Spinal cord (tissue), 9 donors: ENCODE measurements at regions not wholly inside any gene's neighbourhood (a gene's known extent, or its start where the extent isn't known, plus 50 kb on each side); places are given as distances from the start of the nearest gene placed in this dataset.
A peak's percentile ranks its signal among the peaks of the same experiment; 100 is the strongest.
"Not testable (repeated sequence)": the region's sequence is repeated elsewhere in the genome, so short reads cannot be mapped to it uniquely, and the experiment has no call there.

ENCODE experiments used
- DNase-seq, 6 donors: peaks; one replicate each; pipeline versions ENCODE4 v3.0.0 to v3.0.0-alpha.2; 2013 to 2015; ENCODE audit warnings: low spot score in 6 of 6, low read depth in 4 of 6
- H3K27ac ChIP-seq: one replicate; pipeline ENCODE4 v1.5.1; 2013; ENCODE audit warnings: low read depth, low read length, control low read depth
- H3K27me3 ChIP-seq: one replicate; pipeline ENCODE4 v1.6.1; 2013; ENCODE audit warnings: low read length; ENCODE audit not compliant: control insufficient read depth, insufficient read depth
- H3K36me3 ChIP-seq: one replicate; pipeline ENCODE4 v1.6.1; 2013; ENCODE audit warnings: low read length; ENCODE audit not compliant: control insufficient read depth, insufficient read depth
- H3K4me1 ChIP-seq: one replicate; pipeline ENCODE4 v1.6.1; 2013; ENCODE audit warnings: low read length; ENCODE audit not compliant: control insufficient read depth, insufficient read depth
- H3K4me3 ChIP-seq: one replicate; pipeline ENCODE4 v1.5.1; 2013; ENCODE audit warnings: low read depth, low read length, control low read depth
- H3K9me3 ChIP-seq: one replicate; pipeline ENCODE4 v1.6.1; 2013; ENCODE audit warnings: low read length; ENCODE audit not compliant: control insufficient read depth, insufficient read depth
- WGBS: methylation state at CpG from one replicate; pipeline ENCODE4 v1.1.5; 2013; ENCODE audit warnings: missing lambda C conversion rate; ENCODE audit not compliant: insufficient coverage; 5-methylcytosine and 5-hydroxymethylcytosine counted together
- donor health status: healthy.

- Histone ChIP-seq H3K4me1 (no peaks in the 10 kb centered on the region), H3K36me3 (no peaks in the 10 kb centered on the region), H3K4me3 (no peak overlapping the region), H3K27ac (no peak overlapping the region), H3K9me3 (no peaks in the 10 kb centered on the region), H3K27me3 (no peaks in the 10 kb centered on the region)
- WGBS = 100% methylated on average over 1 of the region's 2 CpGs
- DNase-seq = no peak
Observed at GRCh38 chr4:165548702-165549101, 169.9 kb downstream of the CPE start.

GRCh38 chr4:165553221-165553810 is 174.5 kb downstream of the CPE start:
- Histone ChIP-seq H3K4me1 (no peaks in the 10 kb centered on the region), H3K27me3 (no peaks in the 10 kb centered on the region), H3K4me3 (no peak overlapping the region), H3K27ac (no peak overlapping the region), H3K9me3 (no peaks in the 10 kb centered on the region), H3K36me3 (no peaks in the 10 kb centered on the region)
- WGBS = no CpG with 5 or more reads among the region's 2 CpGs
- no peak for DNase-seq

DNA sequence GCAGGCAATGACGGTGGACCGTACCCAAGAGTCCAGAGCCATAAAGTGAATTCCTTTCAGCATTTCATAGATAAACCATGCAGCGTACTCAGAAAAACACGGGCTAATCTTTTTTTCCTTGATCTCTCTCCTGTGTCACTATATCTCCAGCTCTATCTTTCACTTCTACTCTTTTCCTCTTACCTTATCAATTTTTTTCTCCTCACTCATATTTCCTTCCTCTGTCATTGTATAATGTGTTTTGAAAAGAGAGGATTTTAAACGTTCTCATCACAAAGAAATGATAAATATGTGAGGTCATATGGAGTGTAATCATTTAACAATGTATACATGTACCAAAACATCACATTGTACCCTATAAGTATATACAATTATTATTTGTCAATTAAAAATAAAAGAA is 176.5 kb downstream of the CPE start:
- Histone ChIP-seq H3K36me3 (no peaks in the 10 kb centered on the region), H3K9me3 (no peaks in the 10 kb centered on the region), H3K27me3 (no peaks in the 10 kb centered on the region), H3K4me3 (no peak overlapping the region), H3K4me1 (no peaks in the 10 kb centered on the region), H3K27ac (no peak overlapping the region)
- 83% methylated on average over 4 of the region's 5 CpGs for WGBS
- DNase-seq = no peak

DNA sequence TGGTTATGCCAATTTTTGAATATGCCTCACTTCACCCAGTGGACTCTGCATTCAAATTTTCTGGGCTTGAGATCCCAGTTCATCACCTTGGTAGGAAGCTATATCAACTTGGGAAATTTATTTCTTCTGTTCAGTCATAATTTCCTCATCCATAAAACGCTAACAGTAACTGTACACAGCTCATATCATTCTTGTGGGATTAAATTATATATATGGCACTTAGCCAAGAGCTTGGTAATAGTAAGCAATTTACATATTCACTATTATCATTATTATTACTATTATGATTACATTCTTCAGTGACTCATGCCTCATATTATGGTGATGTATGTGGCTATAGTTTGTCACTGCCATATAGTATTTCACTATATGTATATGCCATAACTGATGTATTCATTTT is 177.6 kb downstream of the CPE start:
- H3K27ac ChIP-seq = no peak overlapping the region
- no peaks in the 10 kb centered on the region for H3K36me3 ChIP-seq
- no peaks in the 10 kb centered on the region for H3K27me3 ChIP-seq
- H3K4me3 ChIP-seq = no peak overlapping the region
- no peaks in the 10 kb centered on the region for H3K4me1 ChIP-seq
- no peak for DNase-seq
- WGBS = no CpG with 5 or more reads among the region's 1 CpG
- peaks cover 2% of the 10 kb centered on the region for H3K9me3 ChIP-seq

- H3K27ac ChIP-seq = no peak overlapping the region
- H3K27me3 ChIP-seq = no peaks in the 10 kb centered on the region
- no peak for DNase-seq
- H3K9me3 ChIP-seq = peaks cover 2% of the 10 kb centered on the region
- H3K36me3 ChIP-seq = no peaks in the 10 kb centered on the region
- no peaks in the 10 kb centered on the region for H3K4me1 ChIP-seq
- H3K4me3 ChIP-seq = no peak overlapping the region
- 85% methylated on average over 2 of the region's 4 CpGs for WGBS
Observed at GRCh38 chr4:165560941-165561340, 182.1 kb downstream of the CPE start.

- no peaks in the 10 kb centered on the region for H3K4me1 ChIP-seq
- no peak overlapping the region for H3K4me3 ChIP-seq
- H3K27ac ChIP-seq = no peak overlapping the region
- no peaks in the 10 kb centered on the region for H3K36me3 ChIP-seq
- H3K27me3 ChIP-seq = no peaks in the 10 kb centered on the region
- no peak for DNase-seq
- peaks cover 2% of the 10 kb centered on the region for H3K9me3 ChIP-seq
Observed at GRCh38 chr4:165563851-165564250, 185.0 kb downstream of the CPE start.

- Histone ChIP-seq H3K36me3 (no peaks in the 10 kb centered on the region), H3K9me3 (no peaks in the 10 kb centered on the region), H3K27me3 (no peaks in the 10 kb centered on the region), H3K4me1 (no peaks in the 10 kb centered on the region), H3K4me3 (no peak overlapping the region), H3K27ac (no peak overlapping the region)
- DNase-seq = no peak
- no CpG with 5 or more reads among the region's 8 CpGs for WGBS
Observed at GRCh38 chr4:165569031-165569430, 190.2 kb downstream of the CPE start.

GRCh38 chr4:165571476-165571875 is 192.7 kb downstream of the CPE start:
- not testable (repeated sequence) for H3K4me3 ChIP-seq, DNase-seq, H3K9me3 ChIP-seq, H3K27ac ChIP-seq, H3K4me1 ChIP-seq, H3K36me3 ChIP-seq, H3K27me3 ChIP-seq
- WGBS = no CpG with 5 or more reads among the region's 1 CpG

DNA sequence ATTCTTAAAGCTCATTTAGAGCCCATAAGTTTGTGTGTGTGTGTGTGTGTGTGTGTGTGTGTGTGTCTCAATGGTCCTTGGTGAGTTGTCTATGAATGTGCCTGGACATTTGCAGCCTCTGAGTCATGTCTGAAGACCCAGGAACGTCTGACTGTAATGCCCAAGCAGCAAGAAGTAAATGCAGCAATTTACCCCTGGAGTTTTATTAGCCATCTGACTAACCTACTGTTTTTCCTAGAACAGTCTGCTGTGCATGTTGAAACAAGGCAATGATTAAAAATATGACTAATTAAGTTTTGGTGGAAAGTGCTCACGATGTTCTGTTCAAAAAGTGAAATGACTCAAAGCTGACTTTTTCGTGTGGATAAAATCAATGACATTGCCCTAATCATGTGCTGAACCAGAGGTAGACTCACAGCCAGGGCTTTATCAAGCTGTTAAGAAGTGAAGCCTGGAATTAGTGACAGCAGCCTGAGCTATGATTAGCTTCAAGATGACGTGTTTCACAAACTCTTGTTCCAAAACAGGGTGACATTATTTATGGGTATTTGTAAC is 201.6 kb downstream of the CPE start:
- peak in 1 of 6 donors; percentile 57 for DNase-seq
- Histone ChIP-seq H3K27me3 (no peaks in the 10 kb centered on the region), H3K9me3 (no peaks in the 10 kb centered on the region), H3K4me1 (no peaks in the 10 kb centered on the region), H3K36me3 (no peaks in the 10 kb centered on the region), H3K4me3 (no peak overlapping the region), H3K27ac (no peak overlapping the region)
- WGBS = 64% methylated on average over 2 of the region's 4 CpGs

GRCh38 chr4:165583341-165583740 is 204.5 kb downstream of the CPE start:
- Histone ChIP-seq H3K36me3 (no peaks in the 10 kb centered on the region), H3K4me1 (no peaks in the 10 kb centered on the region), H3K27me3 (no peaks in the 10 kb centered on the region), H3K4me3 (no peak overlapping the region), H3K27ac (no peak overlapping the region), H3K9me3 (no peaks in the 10 kb centered on the region)
- WGBS = no CpG with 5 or more reads among the region's 3 CpGs
- DNase-seq = no peak
